NCI-H2107 treated with DMSO at 0.1 percent for 48 hours (cell line): ENCODE measurements at regions not wholly inside any gene's neighbourhood (a gene's known extent, or its start where the extent isn't known, plus 50 kb on each side); places are given as distances from the start of the nearest gene placed in this dataset.

Experiments
- DNase-seq: peaks from one replicate; lab custom pipeline; 2025; ENCODE audit not compliant: unreplicated experiment; lab: John Stamatoyannopoulos, UW

DNA sequence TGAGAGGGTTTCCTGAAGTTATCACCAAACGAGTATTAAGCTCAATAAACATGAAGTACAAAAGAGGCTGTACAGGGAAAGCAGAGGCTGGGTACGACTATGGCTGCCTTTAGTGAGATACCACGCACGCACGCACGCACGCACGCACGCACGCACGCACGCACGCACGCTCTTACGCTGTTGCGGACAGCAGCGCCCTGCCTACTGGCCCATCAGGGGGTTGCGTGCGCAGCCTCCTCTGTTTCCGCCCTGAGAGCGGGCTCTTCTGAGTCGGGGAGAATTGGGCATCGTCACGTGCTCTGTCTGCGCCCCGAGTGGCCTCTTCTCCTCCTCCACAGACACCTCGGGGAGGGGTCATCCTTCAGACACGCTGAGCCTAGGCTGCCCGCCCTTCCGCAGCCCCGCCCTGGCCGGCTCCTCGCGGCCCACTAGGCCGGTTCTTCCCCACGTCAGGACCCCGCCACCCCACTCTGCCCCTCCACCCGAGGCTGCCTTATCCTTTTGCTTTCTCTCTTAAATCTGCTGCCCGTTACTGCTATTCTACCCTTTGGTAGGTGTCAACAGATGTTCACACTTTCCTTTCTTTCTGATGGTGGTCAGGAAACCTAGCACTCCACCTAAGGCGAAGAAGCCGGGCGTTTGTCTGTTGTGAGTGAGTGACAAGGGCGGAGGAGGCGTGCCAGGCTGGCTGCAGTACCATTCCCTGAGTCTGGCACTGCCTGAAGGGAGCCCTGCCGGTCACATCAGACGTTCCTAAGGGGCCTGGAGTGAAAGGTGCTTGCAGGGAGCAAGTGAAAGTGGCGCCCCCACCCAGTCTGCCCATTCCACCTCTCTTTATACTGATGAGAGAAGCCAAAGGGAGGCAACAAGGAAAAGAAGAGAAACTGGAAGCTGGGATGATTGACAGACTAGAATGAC lies 300.4 kb upstream of the B3GAT1 start:
- DNase-seq = no peak

DNA sequence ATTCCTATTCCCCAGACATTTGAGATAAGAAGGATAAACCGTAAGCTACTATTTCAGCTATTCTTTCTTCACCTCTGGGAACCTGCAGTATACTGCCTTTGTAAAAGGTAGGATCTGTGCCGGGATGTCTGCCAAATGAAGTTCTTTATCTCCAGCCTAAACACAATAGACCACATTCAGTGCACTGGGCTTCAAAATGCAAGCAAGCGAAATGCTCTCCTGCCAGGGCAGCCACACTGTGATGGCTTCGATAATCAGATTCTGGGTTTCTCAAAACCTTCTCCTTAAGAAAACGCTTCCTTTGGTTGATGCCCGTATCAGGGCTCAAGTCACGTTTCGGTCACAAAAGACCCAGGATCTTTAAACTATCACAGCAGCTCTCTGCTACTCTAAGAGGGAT lies 299.5 kb upstream of the B3GAT1 start:
- DNase-seq = no peak

DNA sequence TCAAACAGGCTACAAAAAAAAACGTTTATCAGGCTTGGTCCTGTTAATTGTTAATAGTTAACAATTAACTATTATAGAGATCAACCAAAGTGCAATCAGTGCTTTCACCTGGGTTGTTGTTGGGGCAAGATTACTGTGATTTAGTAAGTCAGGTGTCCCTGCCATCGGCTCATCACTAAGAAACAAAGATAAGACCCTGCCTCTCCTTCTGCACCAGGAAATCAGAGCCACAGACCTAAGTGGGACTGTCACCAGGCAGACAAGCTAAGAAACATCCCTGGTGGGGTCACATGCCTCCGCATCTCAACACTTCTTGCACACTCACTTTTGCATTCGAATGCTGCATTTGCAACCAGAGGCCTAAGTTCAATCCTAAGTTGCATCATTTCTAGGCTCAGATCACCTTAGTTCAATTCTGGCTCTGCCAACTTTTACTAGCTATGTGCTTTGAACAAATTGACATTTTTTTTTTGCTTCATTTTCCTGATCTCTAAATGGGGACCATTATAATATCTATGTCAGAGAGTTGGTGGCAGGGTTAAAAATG lies 298.9 kb upstream of the B3GAT1 start:
- DNase-seq = no peak

DNA sequence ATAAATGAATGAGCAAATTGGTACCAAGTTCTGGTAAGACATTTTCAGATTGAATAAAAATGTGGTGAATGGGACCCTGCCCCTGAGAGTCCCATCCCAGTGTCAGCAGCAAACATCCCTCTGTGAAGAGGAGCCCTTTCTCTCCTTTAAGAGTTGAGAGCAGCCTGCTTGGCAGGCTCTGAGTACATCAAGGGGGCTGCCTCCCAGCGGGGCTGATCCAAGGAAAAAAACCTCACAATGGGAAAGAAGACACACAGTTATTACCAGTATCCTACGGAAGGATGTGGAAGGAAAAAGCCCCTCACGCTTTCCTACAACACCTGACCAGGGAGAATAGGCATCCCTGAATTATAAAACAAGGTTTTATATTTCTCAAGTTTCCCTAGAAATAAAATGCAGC lies 293.8 kb upstream of the B3GAT1 start:
- DNase-seq = no peak

DNA sequence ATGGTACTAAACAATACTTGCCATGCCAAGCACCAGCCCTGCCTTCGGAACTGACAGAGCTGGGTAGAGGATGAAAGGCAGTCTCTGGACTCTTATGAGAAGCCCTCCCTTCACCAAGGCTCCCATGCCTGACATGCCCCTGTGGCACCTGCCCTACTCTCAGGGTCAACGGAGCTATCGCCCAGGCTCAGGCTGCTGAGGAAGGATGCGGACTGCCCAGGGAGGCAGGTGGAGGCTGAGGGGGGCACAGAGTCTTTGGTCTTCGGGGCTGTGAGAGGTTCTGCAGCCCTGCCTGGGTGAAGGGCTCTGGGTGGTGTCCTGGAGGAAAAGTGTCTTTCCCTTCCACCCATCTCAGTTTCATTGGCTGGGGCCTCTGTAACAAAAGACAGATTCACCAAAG lies 290.8 kb upstream of the B3GAT1 start:
- DNase-seq = no peak

DNA sequence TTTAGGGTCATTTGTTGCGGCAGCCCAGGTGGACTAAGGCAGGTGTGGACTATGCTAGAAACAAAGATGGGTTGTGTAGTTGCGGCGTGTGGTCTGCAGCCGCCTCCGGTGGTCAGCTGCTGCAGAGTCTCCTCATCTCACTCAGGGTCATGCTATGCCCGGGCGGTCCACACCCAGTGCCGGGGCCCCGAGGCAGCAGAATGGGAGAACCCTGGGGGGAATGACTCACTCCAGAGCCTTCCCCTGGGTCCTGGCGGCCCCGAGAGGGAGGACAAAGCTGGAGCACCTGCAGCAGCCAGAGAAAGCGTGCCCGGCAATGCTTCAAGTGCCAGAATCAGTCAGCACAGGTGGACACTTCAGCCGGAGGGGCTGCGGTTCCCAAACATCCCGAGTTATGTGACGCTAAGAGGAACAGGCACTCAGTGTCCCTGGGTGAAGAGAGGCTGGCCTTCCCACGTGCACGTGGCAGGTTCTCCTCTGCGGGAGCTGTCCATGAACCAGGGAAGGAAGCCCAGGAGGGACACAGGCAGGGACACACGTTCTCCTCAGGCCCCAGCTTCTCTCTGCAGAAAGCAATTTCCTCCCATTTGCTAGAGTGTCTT lies 289.6 kb upstream of the B3GAT1 start:
- no peak for DNase-seq

DNA sequence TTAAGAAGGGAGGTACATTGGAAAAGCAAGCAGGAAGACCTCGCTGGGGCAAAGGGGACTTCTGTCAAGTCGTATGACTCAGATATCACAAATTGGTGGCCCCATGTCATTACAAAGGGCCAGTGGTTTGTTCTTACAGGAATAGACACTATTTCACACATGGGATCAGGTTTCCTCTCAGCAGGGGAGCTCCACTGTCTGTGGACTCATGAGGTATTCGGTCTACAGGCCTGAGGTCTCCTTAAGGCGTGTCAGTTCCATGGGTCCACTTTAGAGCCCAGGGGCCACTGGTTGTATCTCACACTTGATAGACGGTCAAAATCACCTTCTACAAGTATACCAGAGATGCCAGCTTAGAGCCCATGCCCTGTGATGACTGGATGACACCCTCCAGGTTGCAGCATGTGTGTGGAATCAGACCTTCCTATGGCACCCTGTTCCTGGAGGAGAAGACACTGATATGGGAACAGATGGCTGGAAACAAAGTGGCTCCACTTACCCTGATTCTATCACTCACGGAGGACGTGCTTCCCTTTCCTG lies 288.1 kb upstream of the B3GAT1 start:
- no peak for DNase-seq

DNA sequence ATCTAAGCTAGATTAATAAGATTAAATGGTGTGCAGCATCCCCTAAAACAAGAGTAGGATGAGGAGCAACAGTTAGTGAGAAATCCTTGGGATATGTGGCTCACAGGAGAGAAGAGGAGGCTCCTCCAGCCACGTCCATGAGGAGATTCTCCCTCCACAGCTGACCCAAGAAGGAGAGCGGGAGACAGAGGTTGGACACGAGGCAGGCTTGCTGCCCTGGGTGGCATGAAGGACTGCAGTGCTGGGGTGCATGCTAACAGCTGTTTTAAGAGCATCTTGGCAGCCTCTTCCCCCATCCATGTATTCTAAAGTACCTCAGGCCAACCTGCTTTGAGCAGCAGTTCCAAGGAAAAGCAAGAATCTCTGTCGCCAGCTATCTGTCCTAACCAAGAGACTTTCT lies 284.4 kb upstream of the B3GAT1 start:
- DNase-seq = no peak

DNA sequence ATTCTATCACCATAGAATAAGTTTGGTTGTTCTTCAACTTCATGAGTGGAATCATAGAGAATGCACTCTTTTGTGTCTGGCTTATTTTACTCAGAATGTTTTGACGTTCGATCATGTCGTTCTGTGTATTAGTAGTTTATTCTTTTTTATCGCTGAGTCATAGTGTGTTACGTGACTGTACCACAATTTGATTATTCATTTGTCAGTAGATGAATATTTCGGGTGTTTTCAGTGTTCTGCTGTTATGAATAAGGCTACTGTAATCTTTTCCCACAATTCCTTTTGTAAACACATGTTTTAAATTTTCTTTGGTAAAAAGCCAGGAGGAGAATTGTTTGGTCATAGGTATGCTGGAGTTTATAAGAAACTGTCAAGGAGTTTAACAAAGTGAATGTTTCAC lies 279.9 kb upstream of the B3GAT1 start:
- DNase-seq = no peak

DNA sequence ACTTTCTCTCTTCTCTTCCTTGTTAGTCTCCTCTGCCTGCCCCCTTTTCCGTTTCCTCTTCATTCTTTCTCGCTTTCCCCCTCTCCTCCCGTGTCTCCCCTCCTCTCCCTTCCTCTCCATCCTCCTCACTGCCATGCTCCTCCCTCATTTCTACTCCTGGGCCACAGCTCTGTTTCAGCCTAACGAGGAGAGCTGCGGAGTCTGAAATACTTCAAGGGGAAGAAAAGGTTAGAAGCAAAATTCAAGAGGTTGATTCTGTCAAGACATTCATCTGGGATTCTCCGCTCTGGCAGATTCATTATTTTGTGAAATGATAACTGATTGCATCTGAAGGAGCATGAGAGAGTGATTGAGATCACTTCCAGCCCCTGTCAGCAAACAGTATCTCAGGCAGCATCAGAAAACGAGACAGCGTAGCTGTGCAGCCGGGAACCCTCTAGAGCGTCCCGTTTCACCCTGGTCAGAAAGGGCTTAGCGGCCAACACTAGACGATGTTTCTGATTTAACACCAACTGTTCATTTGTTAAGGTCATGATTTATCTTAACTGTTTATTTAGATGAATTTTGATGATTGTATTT lies 279.3 kb upstream of the B3GAT1 start:
- no peak for DNase-seq

DNA sequence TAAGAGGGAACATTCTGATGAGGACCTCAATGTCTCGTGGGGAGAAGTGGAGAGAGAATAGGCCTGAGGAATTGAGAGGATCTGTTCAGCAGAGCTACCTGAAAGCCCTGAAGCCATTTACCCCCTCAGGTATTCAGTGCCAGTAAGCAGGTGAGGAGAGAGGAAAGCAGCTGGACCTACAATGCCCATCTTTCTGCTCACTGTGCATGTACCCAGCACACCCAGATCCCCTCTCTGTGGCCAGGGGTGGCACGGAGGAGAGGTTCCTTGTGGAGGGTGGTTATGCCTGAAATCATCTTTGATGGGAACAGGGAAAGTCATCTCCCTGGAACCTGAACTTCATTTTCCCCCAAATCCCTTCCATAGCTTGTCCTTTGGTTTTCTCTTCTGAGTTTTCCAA lies 277.8 kb upstream of the B3GAT1 start:
- no peak for DNase-seq

DNA sequence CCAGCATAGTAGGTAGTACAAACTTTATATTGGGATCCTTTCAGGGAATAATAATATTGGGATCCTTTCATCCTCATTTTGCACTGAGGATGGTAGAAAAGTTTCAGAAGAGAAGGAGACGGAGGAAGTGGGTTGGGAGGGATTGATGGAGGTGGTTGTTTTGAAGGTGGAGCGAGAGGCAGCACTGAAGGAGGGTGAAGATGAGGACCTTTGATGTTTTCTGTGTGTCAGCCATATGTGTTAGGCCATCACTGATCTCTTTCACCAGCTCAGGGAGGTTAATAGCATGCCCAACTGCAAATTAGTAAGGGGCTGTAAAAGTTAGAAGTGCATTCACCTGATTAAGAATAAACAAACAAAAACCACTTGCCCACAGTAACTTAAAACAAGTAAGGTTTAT lies 275.5 kb upstream of the B3GAT1 start:
- no peak for DNase-seq

DNA sequence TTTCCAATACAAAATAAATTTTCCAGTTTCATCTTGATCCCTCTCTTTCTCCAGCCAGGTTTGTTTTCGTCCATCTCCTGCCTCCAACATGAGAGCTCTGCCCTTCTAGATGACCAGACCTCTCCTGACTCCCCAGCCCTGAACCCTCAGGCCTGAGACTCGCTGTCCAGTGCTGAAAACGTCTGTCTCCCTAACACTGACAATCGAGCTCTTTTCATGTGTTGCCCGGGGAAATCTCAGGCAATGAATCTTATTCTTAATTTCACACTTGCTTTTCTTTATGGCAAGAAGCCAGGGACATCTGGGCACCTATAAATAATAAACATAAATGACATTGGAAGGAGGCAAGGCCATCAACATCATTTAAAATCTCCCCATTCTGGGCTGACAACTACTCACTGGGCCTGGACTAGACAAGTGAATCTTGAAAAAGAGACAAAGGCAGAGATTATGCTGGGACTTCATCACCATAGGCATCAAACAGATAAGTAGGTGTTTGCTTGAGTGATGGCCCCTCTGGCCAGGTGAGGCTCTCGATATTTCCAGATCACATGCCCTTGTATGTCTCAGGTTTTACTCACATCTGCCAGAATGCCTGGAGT lies 274.5 kb upstream of the B3GAT1 start:
- DNase-seq = no peak

DNA sequence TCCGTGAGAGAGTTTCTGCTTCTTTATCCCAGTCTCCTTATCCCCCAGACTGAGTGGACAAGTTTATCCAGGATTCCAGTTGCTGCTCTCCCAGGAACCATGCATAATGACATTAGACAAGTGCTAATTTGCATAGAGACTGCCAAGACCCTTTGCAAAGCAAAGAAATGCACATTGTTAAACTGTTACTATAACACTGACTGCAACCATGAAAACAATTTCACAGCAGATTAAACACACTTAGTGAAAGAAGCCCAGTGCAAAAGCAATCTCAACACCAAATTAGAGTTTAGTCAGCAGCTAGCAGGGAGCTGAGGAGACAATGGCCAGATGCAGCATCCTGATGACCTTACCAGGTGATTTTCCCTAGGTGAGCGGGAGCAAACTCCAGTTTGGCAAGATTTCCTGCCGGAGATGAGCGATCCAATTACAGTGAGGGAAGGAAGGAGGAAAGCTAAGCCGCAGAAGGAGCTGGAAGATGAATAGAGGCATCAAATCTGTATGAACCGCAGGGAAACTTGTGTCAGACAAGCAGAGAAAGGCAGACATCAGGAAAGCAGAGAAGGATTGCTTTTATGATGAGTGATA lies 273.8 kb upstream of the B3GAT1 start:
- no peak for DNase-seq

DNA sequence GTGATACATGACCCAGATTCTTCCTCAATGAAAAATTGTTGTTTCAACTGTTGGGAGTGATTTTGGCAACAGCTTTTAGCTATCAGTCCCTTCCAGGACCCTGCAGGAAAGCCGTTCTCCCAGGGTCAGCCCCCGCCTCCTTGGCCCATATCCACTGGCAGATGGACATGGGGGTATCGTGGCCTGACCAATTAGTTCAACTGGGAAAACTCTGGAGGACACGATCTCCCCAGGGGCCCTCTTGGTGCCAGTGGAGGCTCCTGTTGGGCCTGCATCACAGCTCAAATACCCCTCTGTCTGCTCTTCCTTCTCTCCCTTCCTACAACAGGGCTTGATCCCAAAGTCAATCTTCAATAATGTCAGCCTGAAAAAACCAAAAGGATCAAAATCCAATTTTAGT lies 272.5 kb upstream of the B3GAT1 start:
- DNase-seq = no peak

DNA sequence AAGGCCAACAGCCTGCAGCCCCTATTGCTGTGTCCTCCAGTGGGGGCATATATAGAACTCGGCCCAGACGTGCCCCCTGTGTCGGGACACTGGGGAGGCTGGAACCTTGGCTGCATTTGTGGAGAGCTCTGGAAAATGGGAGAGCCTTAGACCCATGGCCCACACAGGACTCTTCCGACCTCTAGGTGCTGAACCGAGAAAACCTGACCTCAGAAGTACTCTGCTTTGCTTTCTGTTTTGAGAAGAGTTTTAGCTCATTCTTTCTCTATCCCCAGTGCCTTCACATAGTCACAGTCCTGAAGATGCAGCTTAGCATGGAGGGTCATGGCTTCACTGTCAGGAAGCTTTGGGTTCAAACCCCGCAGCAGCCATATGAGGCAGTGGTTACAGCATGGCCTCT lies 271.8 kb upstream of the B3GAT1 start:
- DNase-seq = no peak

DNA sequence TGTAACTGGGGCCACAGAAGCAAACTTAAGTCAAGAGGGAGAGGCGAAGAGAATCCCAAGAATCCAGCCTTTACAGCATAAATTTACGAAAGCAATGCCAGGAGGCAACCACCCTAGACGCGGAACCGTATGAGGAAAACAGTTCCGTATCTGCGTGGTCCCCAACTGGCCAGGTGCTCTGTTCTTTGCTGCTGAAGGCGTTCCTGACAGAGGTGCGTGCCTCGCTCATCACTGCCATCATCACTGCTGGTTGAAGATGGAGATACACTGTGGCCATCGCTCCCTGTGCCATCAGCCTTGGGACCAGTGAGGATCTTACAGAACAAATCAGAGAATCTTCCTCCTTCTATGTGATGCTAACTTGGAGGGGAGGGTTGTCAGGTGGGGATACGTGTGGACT lies 270.5 kb upstream of the B3GAT1 start:
- DNase-seq = no peak

DNA sequence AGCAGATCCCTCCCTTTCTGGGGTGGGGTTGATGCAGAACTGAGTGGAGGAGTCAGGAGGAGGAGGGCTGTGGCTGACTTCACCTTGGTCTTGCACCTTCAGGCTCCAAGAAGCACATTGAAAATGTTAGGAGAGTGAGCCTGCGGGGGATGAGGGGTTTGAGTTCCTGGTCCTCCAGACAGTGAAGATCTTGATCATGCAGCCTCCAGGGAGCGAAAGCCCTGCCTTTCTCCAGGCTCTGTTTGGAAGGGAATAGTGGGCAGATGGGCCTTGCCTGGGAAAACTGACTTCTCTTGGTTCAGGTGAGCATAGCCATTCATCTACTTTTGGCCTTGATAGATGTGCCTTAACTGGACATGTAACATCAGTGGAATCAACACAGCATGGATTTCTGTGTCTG lies 267.6 kb upstream of the B3GAT1 start:
- no peak for DNase-seq

DNA sequence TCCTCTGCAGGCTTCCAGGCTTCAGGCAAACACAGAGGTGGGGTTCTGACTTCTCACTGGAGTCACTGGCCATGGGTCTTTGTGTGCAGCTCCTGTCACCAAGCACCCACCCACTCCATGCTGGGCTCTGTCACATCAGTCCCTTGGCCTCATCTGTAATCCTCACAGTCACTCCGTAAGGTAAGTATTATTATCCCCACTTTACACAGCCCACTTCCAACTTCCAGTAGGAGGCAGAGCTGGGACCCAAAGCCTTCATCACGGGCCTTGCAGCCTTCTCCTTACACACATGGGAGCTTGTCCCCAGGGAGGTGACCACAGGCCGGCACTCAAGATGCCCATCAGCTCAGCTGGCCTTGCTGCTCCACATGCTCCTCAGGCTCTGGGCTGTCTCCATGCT lies 266.7 kb upstream of the B3GAT1 start:
- no peak for DNase-seq

DNA sequence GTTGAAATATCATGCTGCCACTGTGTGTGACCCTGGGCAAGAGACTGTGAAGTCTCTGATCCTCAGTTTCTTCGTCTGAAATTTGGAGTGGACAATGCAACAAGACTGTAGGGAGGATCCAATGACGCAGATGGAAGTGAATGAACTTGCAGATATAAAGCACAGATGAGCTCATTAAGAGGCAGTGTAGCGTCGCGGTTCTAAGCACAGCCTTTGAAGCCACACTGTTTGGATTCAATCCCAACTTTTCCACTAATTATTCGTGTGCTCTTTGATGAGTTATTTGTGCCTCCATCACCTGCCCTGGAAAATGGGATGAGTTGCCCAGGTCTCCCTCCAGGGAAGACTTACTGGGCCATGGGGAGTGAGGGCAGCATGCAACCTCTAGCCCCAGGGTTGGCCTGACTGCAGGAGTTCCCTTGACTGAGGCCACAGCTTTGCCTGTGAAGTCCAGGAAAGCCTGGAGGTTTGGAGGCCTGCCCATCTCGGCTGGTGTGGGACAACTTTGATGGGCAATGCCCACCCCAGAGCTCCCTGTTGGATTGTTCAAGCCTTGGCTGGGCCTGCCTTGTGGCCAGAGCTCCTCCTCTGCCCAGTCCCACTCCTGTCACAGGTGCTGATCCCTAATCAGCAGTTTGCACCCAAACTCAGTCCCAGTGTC lies 266.0 kb upstream of the B3GAT1 start:
- DNase-seq = no peak
